GM12878 (cell line): ENCODE measurements at regions not wholly inside any gene's neighbourhood (a gene's known extent, or its start where the extent isn't known, plus 50 kb on each side); places are given as distances from the start of the nearest gene placed in this dataset.

Source experiments
- ATAC-seq: fragments of 200-7000 bp; cut with Tn5 transposase; 3 replicates; pipeline ENCODE4 v1.9.1; 2020; ENCODE audit warnings: mild to moderate bottlenecking, moderate library complexity
- BruUV-seq: library from RNA; stranded (reverse); fragments of 400-500 nt; replicated peaks from 2 replicates; lab custom pipeline; 2021; lab: Mats Ljungman, UMichigan
- CTCF ChIA-PET: fragments of 300-600 bp; sonication (Branson Sonifier 250); formaldehyde crosslinking; extraction: SDS; loops from one replicate; lab custom pipeline; 2021; ENCODE audit warnings: inconsistent platforms; lab: Yijun Ruan, JAX
- POLR2A ChIA-PET: fragments of 350-600 bp; formaldehyde crosslinking; extraction: SDS; loops from one replicate; lab custom pipeline; 2021; ENCODE audit warnings: inconsistent platforms; lab: Charles Lee
- RAD21 ChIA-PET: fragments of 300-600 bp; sonication (Branson Sonifier 250); formaldehyde crosslinking; loops from one replicate; lab custom pipeline; 2023; ENCODE audit warnings: antibody characterized with exemption; ENCODE audit not compliant: unreplicated experiment; lab: Charles Lee
- SMC1A ChIA-PET: fragments of 300-600 bp; sonication (Branson Sonifier 250); formaldehyde crosslinking; loops from one replicate; lab custom pipeline; 2023; ENCODE audit not compliant: unreplicated experiment, uncharacterized antibody; lab: Charles Lee
- DNase-seq: peaks from one replicate; pipeline ENCODE4 v3.0.0-alpha.2; 2011; ENCODE audit warnings: low read depth, low spot score
- FAIRE-seq: peaks from 3 replicates; lab custom pipeline; 2011; peaks lifted over from hg19 to GRCh38; lab: Jason Lieb, UNC
- H2AFZ ChIP-seq: 2 replicates; pipeline ENCODE4 v1.6.0; 2011; ENCODE audit warnings: low read depth, low read length, control low read depth; ENCODE audit not compliant: control insufficient read depth
- H3K27ac ChIP-seq: 2 replicates; pipeline ENCODE4 v1.5.1; 2011; ENCODE audit warnings: control low read depth; ENCODE audit not compliant: control insufficient read depth, insufficient read depth
- H3K27me3 ChIP-seq, 2 experiments: replicated peaks in 1 of 2; 2 replicates each; pipeline versions ENCODE4 v1.6.0 to v1.6.1; 2011; ENCODE audit warnings: low read length in 1 of 2; ENCODE audit not compliant: control insufficient read depth in 2 of 2, insufficient read depth in 2 of 2
- H3K36me3 ChIP-seq, 2 experiments: 2 replicates each; pipeline ENCODE4 v1.5.1; 2011; ENCODE audit warnings: low read length in 1 of 2; ENCODE audit not compliant: control insufficient read depth in 2 of 2, insufficient read depth in 2 of 2
- H3K4me1 ChIP-seq: 2 replicates; pipeline ENCODE4 v1.6.1; 2011; ENCODE audit warnings: mild to moderate bottlenecking, low read length, moderate library complexity, mixed read lengths; ENCODE audit not compliant: control insufficient read depth, insufficient read depth
- H3K4me2 ChIP-seq: 2 replicates; pipeline ENCODE4 v1.6.0; 2011; ENCODE audit warnings: control low read depth; ENCODE audit not compliant: control insufficient read depth, insufficient read depth
- H3K4me3 ChIP-seq: fragments of 200-600 bp; sonication (generic); 2 replicates; pipeline ENCODE4 v1.5.1; 2016
- H3K79me2 ChIP-seq: 2 replicates; pipeline ENCODE4 v1.6.0; 2011; ENCODE audit warnings: low read length; ENCODE audit not compliant: control insufficient read depth, insufficient read depth
- H3K9ac ChIP-seq: 2 replicates; pipeline ENCODE4 v1.8.0; 2011; ENCODE audit warnings: low read length, control low read depth, mixed read lengths; ENCODE audit not compliant: control insufficient read depth, insufficient read depth
- H3K9me3 ChIP-seq: replicated peaks from 3 replicates; pipeline ENCODE4 v1.5.1; 2011; ENCODE audit warnings: mild to moderate bottlenecking, low read length; ENCODE audit not compliant: control insufficient read depth, insufficient read depth
- H4K20me1 ChIP-seq: 2 replicates; pipeline ENCODE4 v1.6.0; 2011; ENCODE audit not compliant: control insufficient read depth, insufficient read depth
- BCLAF1 ChIP-seq: fragments of 450-650 bp; IDR thresholded peaks from 2 replicates; pipeline ENCODE4 v1.6.1; 2017; ENCODE audit warnings: antibody characterized with exemption, mild to moderate bottlenecking, moderate library complexity
- CBFB ChIP-seq: IDR thresholded peaks from 2 replicates; pipeline ENCODE4 v1.6.1; 2016; ENCODE audit warnings: antibody characterized with exemption, low read depth
- CREM ChIP-seq: IDR thresholded peaks from 2 replicates; pipeline ENCODE4 v1.6.1; 2014; ENCODE audit warnings: antibody characterized with exemption, low read depth
- MEF2B ChIP-seq: fragments of 450-650 bp; IDR thresholded peaks from 2 replicates; pipeline ENCODE4 v1.6.1; 2018; ENCODE audit warnings: mild to moderate bottlenecking, moderate library complexity; ENCODE audit not compliant: partially characterized antibody, poor library complexity, severe bottlenecking
- NKRF ChIP-seq: fragments of 450-650 bp; conservative IDR thresholded peaks from 2 replicates; pipeline ENCODE4 v1.6.1; 2017; ENCODE audit warnings: mild to moderate bottlenecking, moderate library complexity
- PAX8 ChIP-seq: fragments of 450-650 bp; IDR thresholded peaks from 2 replicates; pipeline ENCODE4 v1.6.1; 2017; ENCODE audit warnings: mild to moderate bottlenecking, moderate library complexity
- RCOR1 ChIP-seq: conservative IDR thresholded peaks from 2 replicates; pipeline ENCODE4 v1.6.1; 2012; ENCODE audit warnings: low read depth, low read length, improper control_type of control experiment
- RELA ChIP-seq: fragments of 450-650 bp; IDR thresholded peaks from 2 replicates; pipeline ENCODE4 v1.8.0; 2014; ENCODE audit warnings: borderline replicate concordance; ENCODE audit not compliant: partially characterized antibody
- REST ChIP-seq: IDR thresholded peaks from 2 replicates; pipeline ENCODE4 v1.6.1; 2012; ENCODE audit warnings: mild to moderate bottlenecking, low read depth, low read length
- SIX5 ChIP-seq: IDR thresholded peaks from 2 replicates; pipeline ENCODE4 v1.6.1; 2011; ENCODE audit warnings: mild to moderate bottlenecking, low read depth, low read length, moderate library complexity; ENCODE audit not compliant: severe bottlenecking
- ZBED1 ChIP-seq: IDR thresholded peaks from 2 replicates; pipeline ENCODE4 v1.6.1; 2016; ENCODE audit warnings: borderline replicate concordance
- ZBTB11 ChIP-seq: fragments of 450-650 bp; formaldehyde crosslinking; IDR thresholded peaks from 2 replicates; pipeline ENCODE4 v1.5.0; 2022; ENCODE audit warnings: mild to moderate bottlenecking, missing genetic modification characterization
- WGBS: methylation state at CpG from one replicate; pipeline ENCODE4 v1.1.6; 2016; ENCODE audit warnings: low lambda C conversion rate; ENCODE audit not compliant: insufficient replicate concordance, insufficient coverage; ENCODE audit errors: missing lambda C conversion rate; 5-methylcytosine and 5-hydroxymethylcytosine counted together
- in situ Hi-C: fragments of 300-500 bp; cut with MboI; formaldehyde crosslinking; loops from 9 replicates; pipeline ENCODE4 v1.14.3; 2018; ENCODE audit warnings: mixed read lengths
- intact Hi-C: fragments of 100-400 bp; cut with micrococcal nuclease; formaldehyde crosslinking; loops from one replicate; pipeline ENCODE4 v1.14.2; 2022; ENCODE audit not compliant: unreplicated experiment

GRCh38 chr11:112533682-112534081 lies 273.0 kb upstream of the PLET1 start (continued):
- TF ChIP-seq ZBTB11 (CRISPR knock-in tag), result no peak

GRCh38 chr11:112534208-112534607 lies 273.5 kb upstream of the PLET1 start:
- 8% methylated on average over 2 of the region's 2 CpGs for WGBS
- H3K79me2 ChIP-seq, result no peaks in the 10 kb centered on the region
- no peak overlapping the region for H3K4me2 ChIP-seq
- ChIA-PET POLR2A (no interaction called here), RAD21 (no interaction called here), SMC1A (no interaction called here), CTCF (no interaction called here)
- H3K4me3 ChIP-seq, result no peak overlapping the region
- FAIRE-seq (no peak), ATAC-seq (no peak), DNase-seq (no peak)
- BruUV-seq, result no TSS peak
- H3K9me3 ChIP-seq, result no peaks in the 10 kb centered on the region
- no peaks in the 10 kb centered on the region for H3K4me1 ChIP-seq
- no peaks in the 10 kb centered on the region for H3K36me3 ChIP-seq
- in situ Hi-C loops, result no loop called here
- H3K27me3 ChIP-seq, result peaks cover 0 to 4% of the 10 kb centered on the region in 2 experiments; a peak in 2 of 4 replicates
- no peak overlapping the region for H3K27ac ChIP-seq
- no peak overlapping the region for H3K9ac ChIP-seq
- intact Hi-C loops, result no loop called here
- H4K20me1 ChIP-seq, result no peaks in the 10 kb centered on the region
- no peak overlapping the region for H2AFZ ChIP-seq
- TF ChIP-seq MEF2B (no peak), ZBED1 (no peak), CBFB (no peak), RELA (no peak), BCLAF1 (no peak), NKRF (no peak), CREM (no peak), REST (no peak), PAX8 (no peak), RCOR1 (no peak), SIX5 (no peak)
